Medulla oblongata (tissue), 1 donor: ENCODE measurements at regions not wholly inside any gene's neighbourhood (a gene's known extent, or its start where the extent isn't known, plus 50 kb on each side); places are given as distances from the start of the nearest gene placed in this dataset.
A peak's percentile ranks its signal among the peaks of the same experiment; 100 is the strongest.
"Not testable (repeated sequence)": the region's sequence is repeated elsewhere in the genome, so short reads cannot be mapped to it uniquely, and the experiment has no call there.

Experiments used
- DNase-seq: peaks from one replicate; pipeline ENCODE4 v3.0.0-alpha.2; 2015; ENCODE audit errors: extremely low spot score

- DNase-seq = no peak
Observed at GRCh38 chr1:188723332-188724020, 1754.2 kb downstream of the BRINP3 start.

- DNase-seq = no peak
Observed at GRCh38 chr1:188729039-188729438, 1748.6 kb downstream of the BRINP3 start.

GRCh38 chr1:188735567-188735966, 1742.1 kb downstream of the BRINP3 start:
- no peak for DNase-seq

- DNase-seq = not testable (repeated sequence)
Observed at GRCh38 chr1:188749275-188749674, 1728.4 kb downstream of the BRINP3 start.

GRCh38 chr1:188752027-188752426, 1725.6 kb downstream of the BRINP3 start:
- DNase-seq = not testable (repeated sequence)

- not testable (repeated sequence) for DNase-seq
Observed at GRCh38 chr1:188757747-188758146, 1719.9 kb downstream of the BRINP3 start.

GRCh38 chr1:188761226-188761625, 1716.4 kb downstream of the BRINP3 start:
- DNase-seq = no peak

GRCh38 chr1:188762166-188762743, 1715.4 kb downstream of the BRINP3 start:
- DNase-seq = no peak

- DNase-seq = no peak
Observed at GRCh38 chr1:188763541-188763940, 1714.1 kb downstream of the BRINP3 start.

- no peak for DNase-seq
Observed at GRCh38 chr1:188769181-188769580, 1708.5 kb downstream of the BRINP3 start.

GRCh38 chr1:188769936-188770335, 1707.7 kb downstream of the BRINP3 start:
- no peak for DNase-seq

- no peak for DNase-seq
Observed at GRCh38 chr1:188778578-188778977, 1699.1 kb downstream of the BRINP3 start.

- DNase-seq = peak; percentile 43
Observed at GRCh38 chr1:188782220-188782841, 1695.3 kb downstream of the BRINP3 start.

GRCh38 chr1:188794969-188795368, 1682.7 kb downstream of the BRINP3 start:
- no peak for DNase-seq

- not testable (repeated sequence) for DNase-seq
Observed at GRCh38 chr1:188812153-188812552, 1665.5 kb downstream of the BRINP3 start.

- not testable (repeated sequence) for DNase-seq
Observed at GRCh38 chr1:188812836-188813573, 1664.7 kb downstream of the BRINP3 start.

GRCh38 chr1:188817814-188818213, 1659.8 kb downstream of the BRINP3 start:
- DNase-seq = no peak

GRCh38 chr1:188822248-188822647, 1655.4 kb downstream of the BRINP3 start:
- no peak for DNase-seq

GRCh38 chr1:188825471-188825870, 1652.2 kb downstream of the BRINP3 start:
- DNase-seq = no peak

GRCh38 chr1:188826800-188827199, 1650.9 kb downstream of the BRINP3 start:
- no peak for DNase-seq

GRCh38 chr1:188827400-188827799, 1650.3 kb downstream of the BRINP3 start:
- DNase-seq = no peak

- DNase-seq = not testable (repeated sequence)
Observed at GRCh38 chr1:188841111-188841696, 1636.5 kb downstream of the BRINP3 start.
